ENCODE measurements at regions not wholly inside any gene's neighbourhood (a gene's known extent, or its start where the extent isn't known, plus 50 kb on each side); places are given as distances from the start of the nearest gene placed in this dataset.

- no peak overlapping the region for H3K4me3 ChIP-seq (ENCODE audit: low read length)
- no peak for TF ChIP-seq ZNF274 (IDR thresholded peaks at IDR 0.05; ENCODE audit: low read depth, low read length)
Measured at GRCh38 chr14:49982082-49982481, 89.2 kb downstream of the ARF6 start.

GRCh38 chr14:49982501-49982951 is 89.6 kb downstream of the ARF6 start:
- no peak for TF ChIP-seq ZNF274 (IDR thresholded peaks at IDR 0.05; ENCODE audit: low read depth, low read length)
- H3K4me3 ChIP-seq (ENCODE audit: low read length) = no peak overlapping the region

- H3K4me3 ChIP-seq (ENCODE audit: low read length) = no peak overlapping the region
- TF ChIP-seq ZNF274 (IDR thresholded peaks at IDR 0.05; ENCODE audit: low read depth, low read length) = no peak
Measured at GRCh38 chr14:49984424-49984823, 91.5 kb downstream of the ARF6 start.

GRCh38 chr14:49986343-49987014 is 93.6 kb downstream of the ARF6 start:
- H3K4me3 ChIP-seq (ENCODE audit: low read length) = no peak overlapping the region
- TF ChIP-seq ZNF274 (IDR thresholded peaks at IDR 0.05; ENCODE audit: low read depth, low read length) = no peak

DNA sequence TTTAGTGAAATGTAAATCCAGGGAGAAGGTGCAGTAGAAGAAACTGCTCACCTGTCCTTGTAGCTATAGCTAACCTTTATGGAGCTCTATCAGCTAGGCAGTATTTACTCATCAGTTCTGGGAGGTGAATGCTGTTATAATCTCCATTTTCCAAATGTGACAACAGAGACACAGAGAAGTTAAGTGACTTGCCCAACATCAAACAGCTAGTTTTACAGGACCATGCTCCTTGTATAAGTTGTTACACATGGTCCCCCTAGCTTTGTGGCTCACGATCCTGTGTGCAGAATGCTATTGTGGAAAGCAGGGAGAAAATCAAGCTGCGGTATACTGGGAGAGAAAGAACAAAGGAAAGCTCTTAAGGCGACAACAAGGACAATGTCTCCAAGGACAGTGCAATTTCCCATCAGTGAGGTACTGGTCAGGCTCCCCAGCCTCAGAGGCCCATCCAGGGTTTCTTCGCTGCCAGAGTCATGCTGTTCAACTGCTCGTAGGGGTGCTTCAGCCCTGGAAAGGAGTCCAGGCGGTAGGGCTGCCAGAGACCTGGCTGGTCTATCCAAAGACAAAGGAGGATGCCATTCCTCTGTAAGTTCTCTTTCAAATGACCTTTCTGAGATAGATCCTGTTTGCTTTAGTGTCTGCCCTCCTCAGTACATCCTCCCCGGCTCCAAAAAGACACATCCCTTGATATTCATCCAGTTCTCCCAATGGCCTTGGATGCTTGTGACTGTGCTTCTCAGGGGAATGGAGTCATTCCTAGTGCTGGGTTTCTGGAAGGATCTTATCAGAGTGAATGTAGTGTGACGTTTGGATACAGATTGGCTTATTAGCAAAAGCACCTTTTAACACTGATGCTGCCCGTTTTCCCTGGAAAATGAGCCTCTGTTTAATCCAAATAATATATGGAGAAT is 95.5 kb downstream of the ARF6 start:
- H3K4me3 ChIP-seq (ENCODE audit: low read length) = no peak overlapping the region
- TF ChIP-seq ZNF274 (IDR thresholded peaks at IDR 0.05; ENCODE audit: low read depth, low read length) = no peak

- TF ChIP-seq ZNF274 (IDR thresholded peaks at IDR 0.05; ENCODE audit: low read depth, low read length) = no peak
- no peak overlapping the region for H3K4me3 ChIP-seq (ENCODE audit: low read length)
Measured at GRCh38 chr14:49989966-49990365, 97.1 kb downstream of the ARF6 start.

DNA sequence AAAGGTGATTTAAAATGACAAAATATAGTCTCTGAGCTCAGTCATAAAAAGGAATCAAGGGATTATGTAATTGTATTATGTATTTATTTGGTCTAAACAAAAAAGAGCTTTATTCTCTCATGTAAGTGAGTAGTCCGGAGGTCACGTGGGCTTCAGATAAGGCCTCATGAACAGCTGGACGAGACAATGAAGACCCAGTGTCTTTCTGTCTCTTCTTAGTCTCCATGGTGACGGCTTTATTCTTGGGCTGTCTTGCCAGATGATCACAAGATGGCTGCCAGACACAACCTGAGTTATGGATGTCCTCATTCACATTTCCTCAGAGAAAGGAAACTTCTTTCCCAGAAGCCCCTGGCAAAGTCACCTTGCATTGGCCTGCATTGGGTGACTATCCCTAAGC is 98.6 kb downstream of the ARF6 start:
- no peak overlapping the region for H3K4me3 ChIP-seq (ENCODE audit: low read length)
- no peak for TF ChIP-seq ZNF274 (IDR thresholded peaks at IDR 0.05; ENCODE audit: low read depth, low read length)

GRCh38 chr14:49992036-49992435 is 99.2 kb downstream of the ARF6 start:
- H3K4me3 ChIP-seq (ENCODE audit: low read length) = no peak overlapping the region
- no peak for TF ChIP-seq ZNF274 (IDR thresholded peaks at IDR 0.05; ENCODE audit: low read depth, low read length)

GRCh38 chr14:49992448-49992847 is 99.6 kb downstream of the ARF6 start:
- no peak for TF ChIP-seq ZNF274 (IDR thresholded peaks at IDR 0.05; ENCODE audit: low read depth, low read length)
- no peak overlapping the region for H3K4me3 ChIP-seq (ENCODE audit: low read length)

GRCh38 chr14:49992901-49993339 is 100.0 kb downstream of the ARF6 start:
- no peak overlapping the region for H3K4me3 ChIP-seq (ENCODE audit: low read length)
- TF ChIP-seq ZNF274 (IDR thresholded peaks at IDR 0.05; ENCODE audit: low read depth, low read length) = no peak

DNA sequence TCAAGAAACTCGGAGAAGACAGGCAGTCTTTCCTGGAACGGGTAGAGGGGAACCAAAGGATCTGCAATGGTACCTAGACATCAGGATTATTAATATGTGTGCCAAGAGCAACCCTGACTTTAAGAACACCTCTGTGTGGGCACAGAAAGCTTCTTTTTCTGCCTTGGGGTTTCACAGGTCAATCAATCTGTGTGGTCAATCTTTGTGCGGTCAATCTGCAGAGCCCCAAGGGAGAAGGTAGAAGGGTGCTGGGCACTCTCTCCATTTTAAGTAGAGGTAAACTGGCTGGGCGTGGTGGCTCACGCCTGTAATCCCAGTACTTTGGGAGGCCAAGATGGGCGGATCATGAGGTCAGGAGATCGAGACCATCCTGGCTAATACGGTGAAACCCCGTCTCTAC is 100.7 kb downstream of the ARF6 start:
- no peak for TF ChIP-seq ZNF274 (IDR thresholded peaks at IDR 0.05; ENCODE audit: low read depth, low read length)
- no peak overlapping the region for H3K4me3 ChIP-seq (ENCODE audit: low read length)

- TF ChIP-seq ZNF274 (IDR thresholded peaks at IDR 0.05; ENCODE audit: low read depth, low read length) = no peak
- H3K4me3 ChIP-seq (ENCODE audit: low read length) = no peak overlapping the region
Measured at GRCh38 chr14:49994951-49995561, 102.2 kb downstream of the ARF6 start.

GRCh38 chr14:49997991-49998390 is 105.1 kb downstream of the ARF6 start:
- no peak for TF ChIP-seq ZNF274 (IDR thresholded peaks at IDR 0.05; ENCODE audit: low read depth, low read length)
- H3K4me3 ChIP-seq (ENCODE audit: low read length) = no peak overlapping the region

DNA sequence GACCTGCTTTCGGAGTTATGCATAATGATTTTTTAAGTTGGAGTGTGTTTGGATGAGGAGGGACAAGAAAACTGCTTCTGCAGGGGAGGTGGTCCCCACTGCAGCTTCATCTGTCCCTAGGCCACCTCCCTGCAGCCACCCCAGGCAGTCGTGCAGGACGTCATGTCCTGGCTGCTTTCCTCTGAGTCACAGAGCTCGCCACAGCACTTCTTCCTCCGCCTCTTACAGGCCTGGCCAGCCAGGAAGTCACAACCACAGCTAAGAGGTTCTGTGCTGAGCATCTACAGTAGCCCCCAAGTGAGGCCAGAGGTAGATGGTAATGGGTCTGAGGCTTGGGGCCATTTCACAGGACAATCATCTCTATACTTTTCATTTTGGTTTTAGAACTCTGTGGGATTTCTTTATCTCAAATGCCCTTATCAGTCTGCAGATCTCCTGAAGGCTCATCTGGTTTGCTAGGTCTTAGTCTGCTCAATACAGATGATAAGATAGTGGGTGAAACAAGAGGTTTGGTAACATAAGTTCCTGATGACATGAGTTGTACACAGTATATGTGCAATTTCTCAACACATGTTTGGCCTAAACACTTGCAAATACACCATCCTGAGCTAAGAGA is 106.4 kb downstream of the ARF6 start:
- H3K4me3 ChIP-seq (ENCODE audit: low read length) = no peak overlapping the region
- TF ChIP-seq ZNF274 (IDR thresholded peaks at IDR 0.05; ENCODE audit: low read depth, low read length) = no peak
